UCSD-AML1 (cell line): ENCODE measurements at regions not wholly inside any gene's neighbourhood (a gene's known extent, or its start where the extent isn't known, plus 50 kb on each side); places are given as distances from the start of the nearest gene placed in this dataset.
A peak's percentile ranks its signal among the peaks of the same experiment; 100 is the strongest.

Experiments used
- DNase-seq: peaks from one replicate; lab custom pipeline; 2025; ENCODE audit not compliant: unreplicated experiment; lab: John Stamatoyannopoulos, UW

DNA sequence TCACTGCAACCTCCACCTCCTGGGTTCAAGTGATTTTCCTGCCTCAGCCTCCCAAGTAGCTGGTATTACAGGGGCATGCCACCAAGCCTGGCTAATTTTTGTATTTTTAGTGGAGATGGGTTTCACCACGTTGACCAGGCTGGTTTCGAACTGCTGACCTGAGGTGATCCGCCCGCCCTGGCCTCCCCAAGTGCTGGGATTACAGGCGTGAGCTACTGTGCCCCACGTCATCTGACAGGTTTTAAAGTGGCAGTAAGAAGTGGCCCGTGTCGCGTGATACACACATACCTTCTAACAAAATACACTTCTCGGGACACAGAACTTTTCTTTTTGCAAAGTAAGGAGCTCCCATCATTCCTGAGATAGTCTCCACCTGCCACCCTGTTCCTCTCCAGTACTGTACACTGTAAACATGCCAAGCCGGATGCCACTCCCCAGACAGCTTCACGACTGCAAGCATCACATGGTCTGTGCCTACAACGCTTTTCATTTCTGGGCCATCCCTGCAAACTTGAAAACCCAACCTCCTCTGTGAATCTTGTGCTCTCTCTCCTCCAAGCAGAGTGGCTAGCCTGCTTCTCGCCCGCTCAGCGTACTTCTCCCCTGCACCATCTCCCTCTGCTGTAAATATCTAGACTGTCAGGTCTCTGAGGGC lies 256.3 kb upstream of the KLF14 start:
- no peak for DNase-seq

DNA sequence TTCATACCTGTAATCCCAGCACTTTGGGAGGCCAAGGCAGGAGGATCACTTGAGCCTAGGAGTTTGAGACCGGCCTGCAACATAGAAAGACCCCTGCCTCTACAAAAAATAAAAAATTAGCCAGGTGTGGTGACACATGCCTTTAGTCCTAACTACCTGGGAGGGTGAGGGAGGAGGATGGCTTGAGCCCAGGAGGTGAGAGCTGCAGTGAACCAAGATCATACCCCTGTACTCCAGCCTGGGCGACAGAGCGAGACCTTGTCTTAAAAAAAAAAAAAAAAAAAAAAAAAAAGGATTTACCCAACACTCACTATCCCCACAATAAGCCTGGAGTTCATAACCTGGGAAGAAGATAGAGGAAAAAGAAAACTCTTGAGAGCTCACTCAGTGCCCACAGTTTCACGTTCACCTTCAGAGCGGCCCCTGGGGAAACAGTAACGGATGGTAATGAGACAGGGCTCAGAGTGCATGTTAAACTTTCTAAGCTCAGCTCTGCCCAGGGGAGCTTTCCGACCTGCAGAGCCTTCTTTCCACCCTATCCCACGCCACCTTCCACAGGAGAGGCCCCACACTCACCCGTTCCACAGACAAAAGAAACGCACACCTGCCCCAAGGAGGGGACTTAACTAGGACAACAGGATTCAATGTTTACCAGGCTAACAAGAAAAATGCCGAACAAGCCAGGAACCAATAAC lies 259.8 kb upstream of the KLF14 start:
- DNase-seq: no peak

DNA sequence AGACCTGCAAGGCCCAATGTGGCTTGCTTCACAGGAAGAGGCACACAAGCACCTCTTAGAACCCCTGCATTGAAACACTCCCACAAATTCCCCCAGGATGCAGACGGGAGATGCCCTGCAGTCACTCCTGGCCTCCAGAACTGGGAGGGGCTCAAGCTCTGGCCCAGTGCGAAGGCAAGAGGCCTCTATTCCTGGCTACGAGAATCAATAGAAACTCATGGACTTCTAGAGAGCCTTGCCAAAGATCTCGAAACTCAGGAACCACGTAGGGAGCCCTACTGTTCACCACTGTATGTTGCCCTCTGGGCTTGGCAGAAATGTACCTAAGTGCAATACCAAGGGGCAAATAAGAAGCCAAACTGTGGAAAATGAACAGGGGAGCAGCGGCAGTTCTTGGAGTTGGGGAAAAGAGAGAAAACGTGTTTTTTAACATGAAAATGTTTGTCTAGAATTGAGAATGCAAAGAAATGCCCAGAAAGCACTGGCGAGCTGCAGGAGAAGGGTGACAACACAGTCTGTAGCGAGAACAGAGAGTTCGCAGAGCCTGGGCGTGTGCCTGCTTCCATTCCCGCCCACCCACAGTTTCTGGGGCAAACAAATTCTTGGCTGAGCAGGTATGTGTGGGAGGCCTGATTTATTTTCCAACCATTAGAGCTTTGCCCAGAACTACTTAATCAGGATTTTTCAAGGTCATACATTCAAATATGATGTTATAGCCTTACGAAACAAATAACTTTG lies 260.5 kb upstream of the KLF14 start:
- no peak for DNase-seq

DNA sequence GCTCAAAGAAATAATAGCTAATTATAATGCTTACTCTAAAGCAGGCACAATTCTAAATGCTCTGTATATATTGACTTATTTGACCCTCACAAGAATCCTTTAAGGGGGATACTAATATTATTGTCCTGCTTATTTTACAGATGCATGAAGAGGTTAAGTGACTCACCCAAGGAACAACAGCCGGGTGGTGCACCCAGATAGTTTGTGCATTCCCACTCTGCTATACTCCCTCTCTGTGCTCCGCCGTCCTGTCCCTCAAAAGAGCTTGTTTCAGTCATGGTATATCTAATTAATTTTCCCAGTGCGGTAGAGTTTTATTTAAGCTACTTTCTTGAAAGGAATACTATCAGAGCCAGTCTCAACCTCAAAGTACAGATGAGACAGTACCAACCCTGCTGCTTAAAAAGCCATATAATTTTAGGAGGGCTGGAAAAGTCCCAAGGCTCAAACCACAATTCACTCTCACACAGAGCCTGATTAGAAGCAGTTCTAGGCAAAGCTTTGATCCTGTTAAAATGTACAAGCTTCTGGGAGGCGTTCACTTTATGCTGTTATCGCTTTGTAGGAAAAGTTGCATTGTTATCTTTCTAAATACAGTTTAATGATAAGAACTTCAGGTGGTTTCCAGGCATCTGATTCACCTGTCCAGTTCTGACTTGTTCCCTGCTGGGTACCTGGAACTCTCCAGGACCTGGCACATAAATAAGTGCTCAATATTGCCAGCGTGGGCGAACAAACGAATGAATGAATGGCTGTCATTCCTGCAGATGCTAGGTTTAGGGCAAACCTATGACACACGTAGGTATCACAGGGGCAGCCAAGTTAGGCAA lies 261.5 kb upstream of the KLF14 start:
- no peak for DNase-seq

DNA sequence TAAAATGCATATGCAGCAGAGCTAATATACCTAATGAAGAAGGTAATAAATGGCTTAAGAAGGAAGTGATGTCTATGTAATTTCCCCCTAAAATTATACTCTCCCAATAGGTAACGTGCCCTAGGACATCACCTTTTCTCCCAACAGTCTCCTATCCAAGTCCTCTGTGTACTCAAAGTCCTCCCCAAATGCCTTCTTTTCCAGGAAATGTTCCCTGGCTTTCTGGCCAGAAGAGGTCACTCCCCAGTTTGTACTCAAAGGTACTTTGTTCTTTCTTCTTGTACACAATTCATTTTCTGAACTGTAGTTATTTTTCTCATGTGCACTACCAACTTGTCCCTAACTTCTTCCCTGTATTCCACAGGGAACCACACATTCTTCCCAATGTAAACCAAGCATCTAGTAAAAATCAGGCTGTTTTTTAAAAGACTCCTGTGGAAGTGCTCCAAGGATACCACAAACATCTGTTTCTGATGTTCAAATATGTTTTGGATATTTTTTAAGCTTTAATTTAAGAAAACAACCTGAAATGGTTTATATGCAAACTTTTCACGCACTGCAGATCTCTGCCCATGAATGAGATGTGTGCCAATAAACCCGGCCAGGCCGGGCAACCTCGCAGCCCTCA lies 262.3 kb upstream of the KLF14 start:
- DNase-seq: no peak

DNA sequence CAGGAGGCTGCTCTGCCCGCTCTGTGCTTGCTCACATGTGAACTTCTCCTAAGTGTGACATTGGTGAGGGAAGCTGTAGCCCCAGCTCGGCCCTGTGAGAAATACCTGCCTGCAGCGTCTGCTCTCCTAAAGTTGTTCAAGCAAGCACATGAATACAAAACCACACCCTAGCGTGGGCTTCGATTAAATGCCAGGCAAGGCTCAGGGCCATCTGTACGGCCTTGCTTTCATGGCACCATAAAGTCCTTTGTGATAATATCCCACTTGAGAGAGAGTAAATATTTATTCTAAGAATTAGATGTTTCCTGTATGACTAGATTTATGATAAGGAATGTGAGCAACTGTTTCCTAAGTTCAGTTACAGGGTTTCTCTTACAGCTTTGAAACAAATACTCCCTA lies 262.8 kb upstream of the KLF14 start:
- no peak for DNase-seq

DNA sequence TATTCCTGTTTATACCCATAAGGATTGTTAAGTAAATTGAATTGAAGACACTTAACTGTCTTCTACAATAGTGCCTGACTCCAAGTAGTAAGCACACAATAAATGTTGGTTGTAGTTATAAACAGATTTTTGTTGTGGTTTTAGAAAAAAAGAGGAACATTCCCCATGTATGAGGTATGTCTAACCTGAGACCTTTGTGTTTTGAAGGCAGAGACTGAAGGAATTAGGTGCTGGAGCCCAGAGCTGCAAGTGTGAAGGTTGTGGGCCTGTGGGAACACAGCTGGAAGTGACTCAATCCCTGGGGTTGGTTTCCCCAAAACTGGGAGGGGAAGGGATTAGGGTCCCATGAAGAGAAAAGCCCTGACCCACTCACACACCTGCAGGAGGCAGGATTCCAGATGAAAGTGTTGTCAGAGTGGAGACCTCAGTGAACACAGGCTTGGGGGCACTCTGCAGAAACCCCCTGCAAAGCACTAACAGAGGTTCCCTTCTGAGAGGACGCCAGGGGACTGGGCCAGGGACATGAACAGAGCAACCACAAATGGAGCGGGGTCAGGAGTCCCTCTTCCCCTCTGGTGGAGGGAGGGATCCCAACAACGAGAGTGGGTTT lies 265.1 kb upstream of the KLF14 start:
- DNase-seq: no peak

DNA sequence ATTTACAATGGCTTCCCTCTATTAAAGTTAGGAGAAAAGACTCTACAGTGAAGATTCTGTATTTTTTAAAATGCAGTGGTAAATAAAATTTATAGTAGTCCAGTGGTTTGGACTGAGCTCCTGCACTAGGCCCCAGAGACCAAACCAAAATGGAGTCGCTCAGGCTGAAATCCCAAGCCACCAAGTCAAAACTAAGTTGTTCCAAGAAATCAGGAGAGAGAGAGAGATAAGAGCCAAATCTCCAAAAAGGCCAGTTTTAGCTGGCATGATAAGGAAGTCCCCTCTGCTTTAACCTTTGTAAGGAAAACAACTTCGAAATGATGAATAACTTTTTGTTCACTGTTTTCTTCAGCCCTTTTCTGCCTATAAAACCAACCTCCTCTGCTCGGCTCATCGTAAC lies 265.9 kb upstream of the KLF14 start:
- no peak for DNase-seq

DNA sequence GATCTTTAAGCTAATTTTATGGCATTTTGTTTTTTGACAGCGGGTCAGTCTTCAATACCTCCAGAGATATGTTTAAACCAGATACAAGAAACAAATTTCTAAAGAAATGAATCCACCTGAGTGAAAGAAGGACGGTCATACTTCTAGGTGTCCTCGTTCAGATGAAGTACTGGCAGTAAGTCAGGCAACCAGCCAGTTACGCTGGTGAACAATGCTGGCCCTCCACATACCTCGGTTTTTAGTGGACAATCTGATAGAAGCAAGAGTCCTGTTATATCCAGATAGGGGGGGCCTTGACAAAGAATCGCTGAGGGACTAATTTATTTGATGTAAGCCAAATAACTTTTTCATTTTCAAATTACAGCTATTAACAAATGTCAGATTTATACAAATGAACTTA lies 266.4 kb upstream of the KLF14 start:
- DNase-seq: no peak

DNA sequence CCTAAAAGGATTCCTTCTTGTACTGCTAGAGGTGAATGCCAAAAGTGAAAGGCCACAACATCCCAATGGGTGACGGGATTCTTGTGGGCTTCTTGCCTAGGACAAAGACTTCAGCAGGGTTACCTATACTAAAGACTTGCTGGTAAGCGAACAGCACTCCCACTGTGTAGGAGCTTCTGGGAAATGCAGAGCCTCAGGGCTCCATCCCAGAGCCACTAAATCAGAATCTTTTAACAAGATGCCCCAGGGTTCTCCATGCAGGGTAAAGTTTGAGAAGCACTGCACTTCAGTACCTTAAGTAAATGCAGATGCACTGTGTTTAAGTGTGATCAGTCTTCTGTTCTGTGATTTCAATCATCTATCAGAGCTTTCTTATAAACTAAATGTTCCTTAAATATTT lies 266.9 kb upstream of the KLF14 start:
- DNase-seq: no peak

DNA sequence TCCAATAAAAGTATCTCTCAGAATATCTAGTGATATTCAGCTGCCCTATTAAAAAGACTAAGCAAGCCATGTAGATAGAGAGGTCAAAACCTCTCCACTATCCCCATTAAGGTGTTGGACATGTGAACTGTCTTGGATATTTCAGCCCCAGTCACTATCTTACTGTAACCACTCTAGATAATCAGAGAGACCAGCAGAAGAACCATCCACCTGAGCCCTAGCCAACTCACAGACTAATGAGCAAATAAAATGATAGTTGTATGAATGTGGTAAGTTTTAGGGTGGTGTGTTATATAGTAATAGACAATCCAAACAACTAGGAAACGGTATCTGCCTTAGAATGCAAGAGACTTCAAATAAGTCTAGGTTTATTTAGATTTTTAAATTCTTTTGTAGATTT lies 268.6 kb upstream of the KLF14 start:
- no peak for DNase-seq

DNA sequence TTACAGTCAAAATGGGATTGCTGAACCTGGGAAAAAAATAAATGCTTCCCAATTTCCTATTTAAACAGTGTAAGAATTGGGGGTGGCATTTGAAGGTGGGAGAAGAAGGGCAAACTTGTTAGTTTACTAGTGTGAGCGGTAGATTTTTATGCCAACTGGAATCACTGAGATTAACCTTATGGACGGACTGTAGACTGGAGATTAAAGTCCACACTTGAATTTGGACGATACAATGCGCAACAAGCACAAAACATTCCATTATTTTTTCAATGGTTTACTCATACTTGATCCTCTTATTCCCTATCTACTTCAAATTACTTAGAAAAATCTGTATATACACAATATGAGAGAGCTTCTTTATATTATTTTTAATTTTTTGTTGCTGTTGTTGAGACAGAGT lies 269.6 kb upstream of the KLF14 start:
- DNase-seq: no peak

DNA sequence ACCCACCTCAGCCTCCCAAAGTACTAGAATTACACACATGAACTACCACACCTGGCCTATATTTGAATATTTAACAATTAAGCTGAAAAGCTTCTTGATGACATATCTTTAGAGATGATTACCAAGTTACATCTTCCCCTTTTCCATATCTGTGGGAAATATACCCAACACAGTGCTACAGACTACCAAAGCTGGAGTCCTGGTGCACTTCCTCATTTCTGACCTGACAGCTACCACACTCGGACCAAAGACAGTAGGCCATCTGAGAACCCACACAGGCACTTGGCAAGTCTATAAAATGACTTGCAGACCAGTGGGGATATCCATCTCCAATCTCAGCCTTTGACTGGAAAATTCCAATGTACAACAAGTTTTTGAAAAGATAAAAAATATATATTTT lies 270.4 kb upstream of the KLF14 start:
- no peak for DNase-seq

DNA sequence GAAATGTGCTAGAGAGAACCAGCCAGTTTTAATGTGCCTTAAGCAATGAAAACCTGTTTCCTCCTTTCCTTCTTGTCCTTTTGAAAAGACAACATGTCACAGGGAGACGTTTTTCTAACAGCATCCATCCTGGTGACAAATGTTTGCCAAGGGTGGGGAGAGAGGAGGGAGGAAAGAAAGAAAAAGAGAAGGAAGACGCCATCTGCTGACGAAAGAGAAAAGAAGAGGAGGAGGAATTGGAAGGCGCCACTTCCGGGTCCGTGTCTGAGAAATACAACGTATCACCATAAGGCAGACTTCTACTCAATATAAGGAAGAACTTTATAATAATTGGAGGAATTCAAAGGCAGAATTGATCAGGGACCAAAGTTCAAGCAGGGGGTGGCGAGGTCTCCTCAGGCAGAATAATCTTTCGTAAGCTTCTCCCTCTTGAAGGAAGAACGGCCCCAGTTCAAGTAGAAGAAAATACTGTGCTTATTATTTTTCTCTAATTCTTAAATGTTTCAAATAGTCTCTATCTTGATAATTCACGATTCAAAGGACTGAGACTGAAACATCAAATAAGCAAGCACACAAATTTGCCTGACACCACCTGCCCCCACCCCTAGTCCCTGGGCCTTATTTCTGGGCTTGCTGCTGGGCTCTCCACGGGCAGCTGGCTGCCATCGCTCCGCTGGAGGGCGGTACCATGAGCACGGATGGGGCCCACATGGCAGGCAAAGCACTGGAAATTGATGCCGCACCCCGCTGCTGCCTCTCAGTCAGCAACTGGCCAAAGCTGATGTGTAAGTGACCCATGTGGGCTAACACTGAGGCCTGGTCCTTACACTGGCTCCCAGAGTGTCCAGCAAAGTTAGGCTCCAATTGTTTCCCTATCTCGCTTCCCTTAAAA lies 273.7 kb upstream of the KLF14 start:
- DNase-seq: peak; percentile 17

DNA sequence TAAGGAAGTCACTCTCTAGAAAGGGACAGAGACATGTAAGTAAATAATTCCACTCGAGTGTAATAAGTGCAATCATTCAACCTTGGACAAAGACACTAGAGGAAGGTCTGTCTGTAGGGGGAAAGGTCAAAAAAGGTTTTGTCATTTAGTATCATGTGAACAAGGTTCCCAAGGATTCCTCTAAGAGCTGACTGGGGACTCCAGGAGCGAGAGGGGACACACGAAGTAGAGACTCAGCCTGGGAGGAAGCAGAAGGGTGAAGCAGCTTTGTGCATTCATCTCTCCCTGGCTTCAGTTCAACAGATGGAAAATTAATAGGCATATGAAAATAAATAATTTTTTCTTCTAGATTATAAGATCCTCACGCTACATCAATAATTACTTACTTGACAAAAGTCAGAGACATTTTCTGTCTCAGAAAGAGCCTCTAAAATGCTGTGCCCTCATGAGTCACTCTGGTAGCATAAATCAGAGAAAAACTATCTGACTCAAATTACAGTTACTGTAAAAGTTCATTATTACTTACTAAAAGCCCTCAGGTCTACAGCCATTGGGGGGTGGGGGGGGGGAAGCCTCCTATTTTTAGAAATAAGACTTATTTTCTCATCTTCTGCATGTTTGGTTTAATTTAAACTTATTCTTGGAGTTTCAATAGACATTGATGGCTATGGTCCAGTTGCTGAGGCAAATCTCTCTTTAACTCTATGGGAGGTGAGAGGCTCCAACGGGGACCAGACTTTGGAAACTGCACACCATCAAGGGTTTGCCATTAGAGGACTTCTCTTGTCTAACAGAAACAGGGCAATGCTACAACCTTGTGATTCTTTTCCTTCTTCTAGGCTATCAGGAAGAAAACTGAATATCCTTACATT lies 275.1 kb upstream of the KLF14 start:
- no peak for DNase-seq

DNA sequence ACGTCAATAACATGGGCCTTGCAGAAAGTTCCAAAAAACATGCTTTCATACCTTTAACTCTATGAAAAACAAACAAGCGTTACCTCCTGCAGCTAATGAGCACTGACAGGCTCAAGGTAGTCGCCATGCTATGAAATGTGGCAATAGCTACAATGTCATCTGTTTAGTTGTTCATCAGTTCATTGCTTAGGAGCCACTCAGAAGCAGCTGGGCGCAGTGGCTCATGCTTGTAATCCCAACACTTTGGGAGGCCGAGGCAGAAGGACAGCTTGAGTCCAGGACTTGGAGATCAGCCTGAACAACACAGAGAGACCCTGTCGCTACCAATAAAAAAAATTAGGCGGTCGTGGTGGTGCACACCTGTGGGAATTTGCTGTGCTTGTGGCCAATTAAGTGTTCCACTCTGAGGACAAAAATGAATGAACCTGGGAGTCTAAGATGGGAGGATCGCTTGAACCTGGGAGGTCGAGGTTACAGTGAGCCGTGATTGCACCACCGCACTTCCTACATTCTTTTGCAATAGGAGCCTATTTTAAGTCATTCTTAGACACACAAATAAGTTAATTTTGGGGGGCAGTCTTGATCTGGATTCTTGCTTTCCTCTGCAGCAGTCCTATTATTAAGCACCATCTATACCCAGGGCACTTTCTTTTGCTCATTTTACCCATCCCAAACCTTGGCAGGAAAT lies 276.2 kb upstream of the KLF14 start:
- DNase-seq: no peak

DNA sequence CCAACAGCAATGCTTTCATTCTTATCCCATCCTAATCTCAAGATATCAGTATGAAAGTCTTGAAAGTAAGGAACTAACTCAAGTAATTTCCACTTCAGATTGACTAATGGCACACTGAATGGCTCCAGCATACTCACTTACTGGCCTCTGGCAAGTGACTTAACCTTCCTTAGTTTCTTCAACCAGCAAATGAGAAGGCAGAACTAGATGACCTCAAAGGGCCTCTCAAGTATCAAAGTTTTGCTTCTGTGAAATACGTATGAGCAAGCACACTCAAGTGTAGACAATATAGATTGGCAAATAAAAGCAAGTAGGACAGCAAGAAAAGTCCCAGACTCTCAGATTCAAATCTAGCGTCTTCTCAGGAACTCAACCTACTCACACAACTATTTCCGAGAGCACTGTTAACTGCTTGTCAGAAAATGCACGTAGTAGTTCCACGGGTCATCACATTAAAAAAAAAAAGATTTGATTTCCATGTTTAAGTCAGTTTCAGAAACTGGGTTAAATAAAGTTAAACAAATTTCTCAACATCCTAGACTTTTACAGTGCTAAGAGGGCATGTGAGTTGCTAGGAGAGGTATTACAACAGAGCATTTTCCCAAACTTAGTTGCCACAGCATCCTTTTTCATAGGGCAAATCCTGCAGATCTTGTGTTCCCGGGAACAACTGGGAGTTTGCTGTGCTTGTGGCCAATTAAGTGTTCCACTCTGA lies 276.9 kb upstream of the KLF14 start:
- DNase-seq: no peak

DNA sequence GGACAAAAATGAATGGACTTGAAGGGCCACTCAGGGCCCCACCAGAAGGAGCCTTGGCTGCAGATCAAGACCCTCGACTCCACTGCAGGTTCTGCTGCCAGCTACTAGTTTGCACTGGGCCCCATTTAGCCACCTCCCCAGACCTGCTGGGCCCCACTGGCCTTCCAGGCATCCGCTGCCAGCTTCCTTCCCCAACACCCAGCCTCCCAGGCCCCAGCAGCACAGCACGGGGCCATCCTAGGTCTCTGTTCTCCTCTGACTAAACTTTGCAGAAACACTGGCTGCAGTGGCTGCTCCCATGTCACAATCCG lies 277.4 kb upstream of the KLF14 start:
- DNase-seq: peak; percentile 30
